Heart left ventricle (tissue), 13 donors: ENCODE measurements at regions not wholly inside any gene's neighbourhood (a gene's known extent, or its start where the extent isn't known, plus 50 kb on each side); places are given as distances from the start of the nearest gene placed in this dataset.

Experiments
- POLR2A ChIP-seq, 2 donors: fragments of 450-650 bp; IDR thresholded peaks; one replicate each; pipeline ENCODE4 v1.6.1; 2017; ENCODE audit warnings: antibody characterized with exemption in 2 of 2, mild to moderate bottlenecking in 2 of 2, moderate library complexity in 2 of 2
- TF ChIP-seq, protein P1 (sequence below), 12 donors: fragments of 200-600 bp; sonication (generic) in 4 of 12; IDR thresholded peaks; one replicate each; pipeline versions ENCODE4 v1.5.0 to v1.8.0; 2018 to 2022; ENCODE audit warnings: antibody characterized with exemption in 12 of 12, mild to moderate bottlenecking in 5 of 12
- donor health status: ischemic (EF 13 %, LVEDD 7.1; RV severe dilation, severe dysfunction).
- donor health status: DM: no; HTN: yes; CAD: no.
- donor health status: DM: no; HTN: no; CAD: no.
- donor health status: ischemic (EF 25% LVEDD 6.9; RV normal size, moderate dysfunction).
- donor health status: ischemic (EF 25% LVEDD 5.7; RV mildly dilated, moderate dysfunction).
- donor health status: ischemic (EF 35%, LVEDD 5.7; RV mildly dilated, moderate dysfunction).
- donor health status: nonischemic (EF 11% LVEDD 7.7; RV severe dilation, severe dysfunction).
- donor health status: DM: yes; HTN: yes; CAD: no.
- donor health status: PGD.
- donor health status: ischemic (EF 29% LVEDD 5.4; RV normal size, mild dysfunction).
- donor health status: nonischemic (EF 23%, LVEDD 6.1; RV moderate dilation, normal function).

DNA sequence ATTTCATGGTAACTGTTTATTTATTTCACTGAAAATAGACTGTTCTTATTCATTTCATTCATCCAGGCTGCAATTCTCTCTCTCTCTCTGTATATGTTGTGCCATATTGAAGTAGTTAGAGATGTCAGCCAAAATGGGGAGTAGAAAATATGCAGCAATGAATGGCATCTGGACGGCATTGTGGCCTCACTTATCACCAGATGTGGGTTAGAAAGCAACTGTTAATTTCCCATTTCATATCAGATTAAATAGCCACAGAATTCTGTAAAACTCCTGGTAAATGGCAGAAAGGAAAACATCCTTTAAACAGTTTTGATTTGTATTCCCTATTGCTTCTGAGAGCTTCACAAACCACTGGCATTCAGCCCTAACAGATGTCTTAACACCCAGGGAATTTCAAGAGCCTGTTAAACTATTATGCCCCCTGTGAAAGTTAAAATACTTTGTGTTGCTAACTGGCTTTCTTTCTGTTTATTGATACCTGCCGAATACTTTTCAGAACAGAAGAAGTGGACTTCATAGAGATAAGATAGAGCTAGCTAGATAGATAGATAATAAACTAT is 1763.3 kb upstream of the MIR17HG start:
- TF ChIP-seq, protein P1, sequence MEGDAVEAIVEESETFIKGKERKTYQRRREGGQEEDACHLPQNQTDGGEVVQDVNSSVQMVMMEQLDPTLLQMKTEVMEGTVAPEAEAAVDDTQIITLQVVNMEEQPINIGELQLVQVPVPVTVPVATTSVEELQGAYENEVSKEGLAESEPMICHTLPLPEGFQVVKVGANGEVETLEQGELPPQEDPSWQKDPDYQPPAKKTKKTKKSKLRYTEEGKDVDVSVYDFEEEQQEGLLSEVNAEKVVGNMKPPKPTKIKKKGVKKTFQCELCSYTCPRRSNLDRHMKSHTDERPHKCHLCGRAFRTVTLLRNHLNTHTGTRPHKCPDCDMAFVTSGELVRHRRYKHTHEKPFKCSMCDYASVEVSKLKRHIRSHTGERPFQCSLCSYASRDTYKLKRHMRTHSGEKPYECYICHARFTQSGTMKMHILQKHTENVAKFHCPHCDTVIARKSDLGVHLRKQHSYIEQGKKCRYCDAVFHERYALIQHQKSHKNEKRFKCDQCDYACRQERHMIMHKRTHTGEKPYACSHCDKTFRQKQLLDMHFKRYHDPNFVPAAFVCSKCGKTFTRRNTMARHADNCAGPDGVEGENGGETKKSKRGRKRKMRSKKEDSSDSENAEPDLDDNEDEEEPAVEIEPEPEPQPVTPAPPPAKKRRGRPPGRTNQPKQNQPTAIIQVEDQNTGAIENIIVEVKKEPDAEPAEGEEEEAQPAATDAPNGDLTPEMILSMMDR (IDR thresholded peaks at IDR 0.05): no peak
- no peak for TF ChIP-seq POLR2A (IDR thresholded peaks at IDR 0.05)
